ENCODE measurements at regions not wholly inside any gene's neighbourhood (a gene's known extent, or its start where the extent isn't known, plus 50 kb on each side); places are given as distances from the start of the nearest gene placed in this dataset.

DNA sequence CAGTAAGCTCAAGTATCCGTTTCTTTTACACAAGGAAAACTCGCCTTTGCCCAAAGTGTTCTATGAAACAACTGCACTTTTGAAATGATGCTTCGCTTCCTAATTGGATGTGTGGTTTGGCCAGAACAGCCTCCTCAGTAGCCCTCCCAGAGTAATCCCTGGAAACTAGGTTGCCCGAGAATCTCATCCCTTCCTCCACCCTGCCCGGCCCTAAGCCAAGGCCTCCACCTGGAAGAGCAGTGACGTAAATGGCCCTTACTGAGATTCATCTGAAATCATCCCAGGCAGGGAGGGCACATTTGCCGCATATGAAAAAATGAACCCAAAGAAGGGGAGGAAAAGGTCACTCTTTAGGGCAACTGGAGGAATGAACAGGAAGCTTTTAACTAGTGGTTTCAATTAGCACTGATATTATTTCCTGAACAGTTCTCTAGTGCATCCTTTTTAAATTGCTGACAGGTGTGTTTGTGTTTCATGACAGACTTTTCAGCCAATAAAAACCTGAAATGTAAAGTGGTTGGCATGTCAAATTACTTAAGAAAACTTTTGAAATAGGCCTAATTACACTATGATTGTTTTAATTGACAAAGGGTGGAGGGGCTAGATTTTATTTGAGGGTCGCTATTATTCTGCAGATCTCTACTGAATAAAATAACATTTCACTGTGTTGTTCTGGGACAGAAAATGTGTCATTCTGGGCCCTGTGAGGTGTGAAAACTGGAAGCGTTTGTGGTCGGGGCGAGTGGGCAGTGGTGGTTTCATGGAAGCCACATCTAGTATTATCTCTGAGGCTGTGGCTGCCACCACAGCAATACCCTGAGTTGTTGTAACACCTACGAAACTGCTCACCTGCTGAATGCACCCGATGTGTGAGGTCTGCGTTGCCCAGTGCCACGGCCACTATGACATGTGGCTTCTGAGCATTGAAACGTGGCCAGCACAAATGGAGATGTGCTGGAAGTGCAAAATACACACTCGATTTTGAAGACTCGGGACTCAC is 112.1 kb downstream of the ZIC5 start:
- peak; percentile 74 for DNase-seq

DNA sequence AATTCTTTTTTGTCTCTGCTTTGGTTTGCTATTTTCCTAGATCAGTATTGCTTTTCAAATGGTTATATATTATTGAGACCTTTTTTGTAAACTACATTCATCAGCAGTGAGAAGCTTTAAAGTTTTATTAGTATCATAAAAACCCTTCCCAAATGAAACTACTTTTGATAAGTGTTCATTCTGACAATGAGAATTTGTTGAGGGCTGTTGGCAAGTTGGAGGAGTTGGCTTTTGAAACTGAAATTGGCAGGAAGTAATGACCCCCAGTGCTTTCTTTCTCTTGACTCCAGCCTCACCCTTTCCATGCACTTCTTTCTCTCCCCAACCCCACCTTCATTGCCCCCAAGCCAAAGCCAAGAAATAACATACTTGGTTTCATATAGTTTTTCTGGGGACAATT is 113.8 kb downstream of the ZIC5 start:
- DNase-seq, result no peak

DNA sequence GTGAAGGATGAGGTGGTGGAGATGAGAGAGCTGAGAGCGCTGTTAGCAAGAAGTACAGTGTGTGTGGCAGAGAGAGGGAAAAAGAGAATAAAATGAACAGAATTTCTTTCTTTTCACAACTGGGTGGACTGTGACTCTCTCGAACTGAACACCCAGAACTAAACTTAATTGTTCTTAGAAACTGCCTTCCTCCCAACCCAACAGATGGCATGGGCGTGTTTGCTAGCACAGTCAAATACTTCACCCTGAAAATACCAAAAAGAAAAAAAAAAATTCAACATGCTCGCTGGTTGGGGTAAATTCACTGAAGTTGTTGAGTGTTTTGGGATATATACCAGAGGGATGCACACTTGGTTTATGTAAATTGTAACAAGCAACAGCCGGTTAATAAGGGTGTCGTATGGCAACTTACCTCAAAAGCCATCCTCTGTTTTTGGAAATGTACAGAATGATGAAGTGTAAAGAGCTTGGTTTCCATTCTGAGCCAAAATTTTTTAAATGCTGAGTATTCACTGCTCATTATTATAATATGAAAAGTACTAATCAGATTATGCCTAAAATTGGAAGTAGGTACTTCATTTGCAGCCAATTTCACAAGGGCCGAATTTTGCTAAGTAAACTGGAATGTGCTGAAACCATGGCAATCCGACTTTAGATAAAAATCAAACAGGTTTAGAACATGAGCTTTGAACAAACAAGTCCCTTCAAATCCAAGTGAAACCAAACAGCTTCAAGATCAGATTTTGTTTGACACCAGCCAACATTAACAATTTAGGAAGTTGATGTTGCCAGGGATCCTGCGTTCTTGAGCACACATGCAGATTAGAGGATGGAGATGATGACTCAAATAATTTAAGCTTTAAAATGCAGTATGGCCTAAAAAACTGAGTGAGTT is 115.8 kb downstream of the ZIC5 start:
- DNase-seq, result no peak

DNA sequence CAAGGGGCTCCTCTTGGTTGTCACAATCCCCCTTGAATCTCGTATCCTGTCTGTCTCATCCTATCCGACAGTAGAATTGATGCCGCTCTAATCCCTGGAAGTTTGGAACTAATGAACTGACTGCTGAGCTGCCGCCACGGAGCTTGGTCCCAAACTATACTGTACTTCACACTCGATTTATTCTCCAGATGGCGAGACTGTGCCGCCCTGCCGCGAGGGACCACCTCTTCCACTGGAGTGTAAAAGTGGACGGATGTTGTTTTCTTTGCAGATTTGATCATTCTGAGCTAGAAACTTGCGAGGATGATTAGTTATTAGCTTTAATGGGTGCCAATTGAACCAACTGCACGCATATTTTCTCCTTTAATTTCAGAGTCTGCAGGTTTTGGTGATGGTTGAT is 117.2 kb downstream of the ZIC5 start:
- DNase-seq, result no peak

DNA sequence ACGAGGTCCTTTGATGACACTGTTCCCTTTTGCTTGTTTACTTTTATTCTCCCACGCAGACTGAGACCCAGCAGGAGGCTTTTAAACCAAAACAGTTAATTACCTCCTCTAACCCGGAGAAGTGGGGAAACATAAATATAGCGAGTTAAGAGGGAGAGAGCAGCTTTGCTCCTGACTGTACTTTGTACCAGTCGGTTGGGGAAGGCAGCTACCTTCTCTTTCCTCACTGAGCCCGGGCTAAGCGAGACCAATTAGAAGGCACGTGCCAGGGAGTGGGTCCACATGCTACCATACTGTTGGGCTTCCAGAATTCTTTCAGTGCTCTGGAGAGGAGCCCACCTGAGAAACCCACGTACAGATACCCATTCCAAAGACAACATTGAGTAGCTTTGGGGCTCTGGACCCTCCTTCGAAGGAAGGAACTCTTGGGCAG is 124.2 kb downstream of the ZIC5 start:
- DNase-seq, result no peak

DNA sequence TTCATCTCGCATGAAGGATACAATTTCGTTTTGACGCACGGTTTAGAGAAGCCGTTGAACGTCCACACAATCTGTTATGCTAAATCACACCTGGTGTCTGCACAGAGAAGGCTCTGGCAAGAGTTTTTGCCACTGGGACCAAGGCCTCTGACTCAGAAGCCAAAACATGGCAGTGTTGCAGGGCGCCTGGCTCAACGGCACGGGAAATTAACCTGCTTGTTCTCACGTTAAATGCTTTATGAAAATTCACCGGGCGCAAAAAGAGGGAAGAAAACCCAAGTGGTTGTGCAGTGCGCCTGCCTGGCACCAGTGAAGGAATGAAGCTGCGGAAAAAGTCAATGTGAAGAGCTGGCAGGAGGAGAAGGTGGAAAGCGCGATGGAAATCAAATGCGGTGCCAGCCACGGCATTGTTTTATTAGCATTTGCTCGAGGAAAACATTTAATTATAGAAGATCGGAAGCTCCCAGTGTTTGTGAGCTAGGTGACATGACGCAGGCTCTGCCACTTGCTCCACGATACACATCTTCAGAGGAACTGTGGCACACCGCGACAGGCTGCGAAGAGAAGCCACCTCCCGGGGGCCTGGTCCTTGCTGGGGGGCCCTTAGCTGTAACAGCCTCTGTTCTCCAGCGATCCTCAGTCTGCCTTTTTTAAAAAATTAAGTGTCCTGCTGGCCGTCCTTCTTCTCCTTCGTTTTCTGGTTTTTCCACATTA is 126.2 kb downstream of the ZIC5 start:
- no peak for DNase-seq

DNA sequence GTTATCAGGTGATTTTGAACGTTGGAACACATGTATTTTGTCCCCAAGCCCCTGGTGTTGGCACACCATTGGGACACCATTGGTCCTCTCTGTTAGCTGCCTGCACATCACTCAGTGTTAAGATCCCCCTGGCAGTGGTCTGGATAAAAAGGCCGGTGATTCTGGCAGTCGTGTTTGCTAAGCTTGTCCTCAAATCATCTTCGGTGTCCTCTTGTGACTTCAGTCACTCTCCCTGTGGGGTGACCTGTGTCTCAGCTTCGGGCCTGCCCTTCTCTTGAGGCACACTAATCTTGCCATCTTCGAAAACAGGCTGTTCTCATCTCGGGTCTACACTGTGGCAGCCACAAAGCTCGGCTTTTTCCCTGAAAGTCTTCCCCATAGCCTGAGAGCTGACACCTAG is 127.1 kb downstream of the ZIC5 start:
- DNase-seq, result no peak

DNA sequence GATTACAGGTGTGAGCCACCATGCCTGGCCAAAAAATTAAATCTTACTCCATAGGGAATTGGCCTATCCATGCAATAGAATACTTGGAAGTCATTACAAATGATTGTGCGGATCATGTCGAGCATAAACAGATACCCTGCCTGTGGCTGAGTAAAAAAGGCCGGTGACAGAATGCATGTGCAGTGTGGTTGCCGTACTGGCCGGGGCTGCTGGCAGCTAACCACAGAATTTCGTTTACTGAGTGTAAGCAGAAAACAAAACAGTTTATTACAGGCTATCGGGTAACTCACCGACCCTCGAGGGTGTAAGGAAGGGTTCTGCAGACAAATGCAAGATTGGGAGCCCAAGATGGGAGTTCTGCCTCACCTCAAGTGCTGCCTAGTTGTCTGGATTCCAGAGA is 127.7 kb downstream of the ZIC5 start:
- DNase-seq, result no peak

DNA sequence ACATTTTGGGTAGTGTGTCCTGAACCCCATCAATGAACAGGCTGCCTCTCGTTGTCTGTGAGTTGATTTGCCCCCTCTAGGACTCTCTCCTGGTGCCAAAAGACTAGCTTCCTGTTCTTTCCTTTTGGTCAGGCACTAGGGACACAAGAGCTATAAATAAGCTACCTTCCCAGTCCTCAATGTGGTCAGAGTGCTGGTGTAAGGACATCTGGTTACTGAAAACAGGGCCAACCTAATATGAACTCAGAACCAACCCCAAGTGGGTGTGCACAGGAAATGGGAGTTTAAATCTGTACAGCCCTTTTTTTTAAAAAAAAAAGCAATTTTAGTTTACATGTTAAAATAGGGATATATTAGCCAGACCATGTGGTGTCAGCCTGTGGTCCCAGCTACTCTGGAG is 129.2 kb downstream of the ZIC5 start:
- no peak for DNase-seq

DNA sequence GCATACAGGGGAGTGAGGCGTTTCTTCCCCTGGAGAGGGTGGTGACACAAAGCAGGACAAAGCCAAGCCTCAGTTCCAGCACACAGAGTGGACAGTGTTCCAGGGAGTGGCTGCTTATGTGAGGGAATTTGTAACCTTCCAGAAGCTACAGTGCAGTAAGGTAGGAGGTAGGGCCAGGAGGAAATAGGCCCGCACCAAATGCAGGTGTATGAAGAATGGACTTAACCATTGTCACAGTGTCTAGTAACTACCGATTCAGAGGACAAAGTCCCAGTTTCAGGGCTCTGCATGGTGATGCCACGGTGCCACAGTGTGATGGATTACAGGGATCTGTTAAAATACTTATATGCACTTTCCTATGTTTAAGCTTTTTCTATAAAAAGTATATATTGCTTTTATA is 135.3 kb downstream of the ZIC5 start:
- no peak for DNase-seq

DNA sequence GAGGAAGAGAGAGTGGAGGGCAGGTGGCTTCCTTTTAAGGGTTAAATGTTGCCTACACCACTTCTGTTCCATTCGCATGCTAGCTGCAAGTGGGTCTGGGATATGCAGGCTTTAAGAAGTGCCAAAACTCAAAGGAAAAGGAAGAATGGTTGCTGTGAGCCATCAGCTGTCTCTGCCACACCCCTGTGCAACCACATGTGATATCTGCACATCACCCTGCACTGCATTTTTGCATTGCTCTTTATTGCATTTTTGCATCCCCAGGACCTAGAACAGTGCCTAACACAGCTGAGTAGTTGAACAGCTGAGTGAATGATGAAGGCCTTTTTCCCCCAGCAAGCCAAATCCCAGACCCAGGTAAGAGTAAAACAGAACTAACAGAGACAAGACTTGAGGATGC is 136.1 kb downstream of the ZIC5 start:
- no peak for DNase-seq

DNA sequence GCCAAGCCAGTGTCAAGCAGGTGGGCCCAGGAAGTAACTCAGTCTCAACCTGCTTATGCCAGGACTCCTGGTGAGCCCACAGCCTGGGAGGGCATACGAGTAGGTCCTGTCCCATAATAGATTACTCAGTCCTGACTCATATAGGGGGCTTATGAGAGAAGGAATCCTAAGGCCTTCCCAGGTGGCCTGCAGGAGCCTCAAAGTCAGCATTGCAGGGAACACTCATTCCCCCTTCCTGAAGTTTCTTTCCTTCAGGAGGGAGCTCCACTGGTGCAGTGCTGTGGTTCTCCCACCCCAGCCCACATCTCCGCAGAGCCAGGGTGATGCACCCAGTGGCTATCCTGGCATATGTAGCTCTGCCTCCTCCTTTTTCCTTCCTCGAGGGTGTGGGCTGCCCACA is 137.3 kb downstream of the ZIC5 start:
- no peak for DNase-seq

DNA sequence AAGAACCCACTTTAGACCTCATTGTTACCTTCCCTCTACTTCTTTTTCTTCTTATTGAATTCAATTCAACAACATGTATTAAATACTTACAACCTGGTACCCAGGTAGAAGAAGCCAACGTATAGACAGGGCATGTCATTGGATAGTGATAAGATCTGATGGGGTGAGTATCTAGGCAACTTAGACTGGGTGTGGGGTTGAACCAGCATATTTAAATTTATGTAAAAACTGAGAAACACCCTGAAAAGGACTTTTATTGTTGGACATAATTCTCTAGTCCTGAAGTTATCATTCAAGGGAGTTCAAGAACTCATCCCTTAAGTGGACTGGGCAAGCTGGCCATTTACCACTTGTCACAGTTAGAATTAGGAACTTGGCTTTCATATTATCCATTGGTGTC is 139.2 kb downstream of the ZIC5 start:
- no peak for DNase-seq

DNA sequence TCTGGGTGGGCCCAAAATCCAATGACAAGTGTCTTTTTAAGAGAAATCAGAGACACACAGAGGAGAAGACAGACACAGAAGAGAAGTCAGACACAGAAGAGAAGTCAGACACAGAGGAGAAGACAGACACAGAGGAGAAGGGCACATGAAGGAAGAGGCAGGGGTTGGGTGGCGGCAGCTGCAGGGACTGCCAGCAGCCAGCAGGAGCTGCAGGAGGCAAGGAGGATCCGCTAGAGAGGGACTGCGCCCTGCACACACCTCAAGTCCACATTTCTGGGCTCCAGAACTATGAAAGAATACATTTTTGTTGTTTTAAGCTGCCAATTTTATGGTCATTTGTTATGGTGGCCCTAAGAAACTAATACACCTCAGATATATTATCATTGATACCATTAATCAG is 140.6 kb downstream of the ZIC5 start:
- no peak for DNase-seq

DNA sequence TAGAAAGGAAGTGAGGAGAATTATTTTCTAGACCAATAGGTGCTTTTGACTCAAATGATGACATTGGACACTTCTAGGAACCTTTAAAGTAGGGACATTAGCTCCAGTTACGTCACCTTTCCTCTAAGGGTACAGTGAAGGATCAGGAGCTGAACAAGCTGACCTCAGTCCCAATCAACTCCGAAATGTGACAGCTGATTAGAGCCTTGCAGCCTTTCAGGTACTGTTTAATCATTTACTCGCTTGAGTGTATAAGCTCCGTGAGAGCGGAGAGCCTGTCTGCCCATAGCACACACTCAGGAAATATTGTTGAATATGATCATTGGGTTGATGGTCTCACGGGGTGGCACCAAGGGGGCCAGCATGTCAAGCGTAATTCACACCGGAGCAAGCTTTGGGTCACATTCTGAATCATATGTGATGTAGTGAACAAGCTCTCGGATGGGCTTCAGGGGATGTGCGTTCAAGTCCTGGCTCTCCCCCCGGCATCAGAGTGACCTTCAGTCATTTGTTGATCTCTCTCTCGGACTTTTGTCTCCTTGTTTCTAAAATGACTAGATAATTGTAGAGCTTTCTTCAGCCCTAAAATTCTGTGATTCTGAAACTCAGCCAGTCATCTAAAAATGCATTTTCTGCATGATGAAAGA is 141.9 kb downstream of the ZIC5 start:
- no peak for DNase-seq

DNA sequence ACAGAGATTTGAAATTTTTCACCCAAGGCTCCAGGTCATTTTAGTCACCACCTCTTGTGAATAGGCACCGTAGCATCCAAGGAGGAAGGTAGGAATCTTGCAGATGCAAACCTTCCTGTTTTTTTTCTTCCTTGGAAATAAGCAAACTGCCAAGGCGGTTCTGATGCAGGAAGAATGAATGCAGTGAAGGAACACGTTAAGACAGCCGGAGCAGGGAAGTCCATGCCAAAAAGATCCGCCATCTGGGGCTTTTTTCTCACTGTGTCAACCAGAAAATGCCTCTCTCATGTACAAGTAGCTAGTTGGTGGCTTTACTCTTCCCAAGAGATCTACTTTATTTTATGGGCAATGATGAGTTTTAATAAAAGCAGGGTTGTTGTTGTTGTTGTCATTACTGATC is 142.4 kb downstream of the ZIC5 start:
- DNase-seq, result no peak

DNA sequence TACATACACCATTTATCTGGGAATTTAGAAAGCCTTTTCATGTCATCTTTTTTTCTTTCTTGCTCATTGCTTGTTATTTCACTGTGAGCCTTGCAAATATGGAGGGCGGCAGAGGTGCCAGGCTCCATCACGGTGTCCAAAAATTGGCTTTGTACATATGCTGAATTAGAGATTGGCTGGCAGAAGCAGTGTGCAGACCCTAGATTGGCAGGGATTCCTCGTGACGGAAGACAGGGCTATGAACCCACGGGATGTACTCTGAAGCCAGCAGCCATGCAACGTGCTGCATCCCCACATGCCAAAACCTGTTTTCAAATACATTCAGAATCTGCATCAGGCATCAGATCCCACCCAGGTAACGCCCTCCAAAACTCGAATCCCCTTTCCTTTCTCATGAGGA is 142.8 kb downstream of the ZIC5 start:
- no peak for DNase-seq

DNA sequence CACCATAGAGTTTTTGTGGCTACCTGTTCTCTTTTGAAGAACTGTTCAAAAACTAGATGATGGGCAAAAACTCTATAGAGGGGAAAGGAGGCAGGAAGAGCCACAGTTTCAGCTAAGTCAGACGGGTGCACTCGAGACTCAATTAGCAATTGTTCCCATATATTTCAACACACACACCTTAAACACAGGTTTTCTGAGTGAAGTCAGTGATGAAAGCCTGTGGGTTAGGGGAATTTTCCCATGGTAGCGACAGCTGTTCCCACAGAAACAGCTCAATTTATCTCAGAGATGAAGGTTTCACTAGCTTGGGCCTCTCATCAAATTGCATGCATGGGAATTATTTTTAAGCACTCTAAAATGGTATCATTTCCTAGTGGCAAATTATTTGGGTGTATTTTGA is 143.4 kb downstream of the ZIC5 start:
- DNase-seq, result no peak

DNA sequence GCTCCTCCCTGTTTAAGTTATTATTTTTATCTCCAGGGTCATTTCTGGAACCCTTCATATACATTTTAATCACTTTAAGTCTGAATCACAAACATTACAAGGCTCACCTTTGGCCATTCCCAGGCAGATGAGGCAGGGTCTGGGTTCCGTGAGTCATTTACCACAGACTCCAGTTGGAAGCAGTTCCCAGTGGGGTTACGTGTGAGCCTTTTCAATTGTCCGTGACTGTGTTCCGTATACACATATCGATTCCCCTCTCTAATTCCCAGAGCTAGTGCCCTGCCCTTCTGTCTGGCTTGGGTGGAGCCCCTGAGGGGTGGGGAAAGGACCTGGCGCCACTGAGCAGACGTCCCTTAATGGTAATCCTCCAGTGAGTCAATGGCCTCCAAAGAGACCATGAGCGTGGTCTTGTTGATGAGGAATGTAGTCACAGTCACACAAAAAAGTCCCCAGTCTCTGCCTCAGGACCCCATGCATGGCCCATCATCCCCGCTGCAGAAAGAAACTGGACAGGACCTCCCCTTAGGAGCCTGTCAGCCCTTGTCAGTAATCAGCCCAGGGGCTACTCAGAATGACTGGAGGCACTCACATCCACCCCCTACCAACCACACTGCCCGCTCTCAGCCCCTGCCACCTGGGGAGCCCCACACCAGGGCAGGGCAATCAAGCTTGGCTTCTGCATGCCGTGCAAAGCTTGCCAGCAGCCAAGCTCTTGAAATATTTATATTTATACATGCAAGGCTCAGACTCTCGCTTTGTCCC is 144.4 kb downstream of the ZIC5 start:
- no peak for DNase-seq

DNA sequence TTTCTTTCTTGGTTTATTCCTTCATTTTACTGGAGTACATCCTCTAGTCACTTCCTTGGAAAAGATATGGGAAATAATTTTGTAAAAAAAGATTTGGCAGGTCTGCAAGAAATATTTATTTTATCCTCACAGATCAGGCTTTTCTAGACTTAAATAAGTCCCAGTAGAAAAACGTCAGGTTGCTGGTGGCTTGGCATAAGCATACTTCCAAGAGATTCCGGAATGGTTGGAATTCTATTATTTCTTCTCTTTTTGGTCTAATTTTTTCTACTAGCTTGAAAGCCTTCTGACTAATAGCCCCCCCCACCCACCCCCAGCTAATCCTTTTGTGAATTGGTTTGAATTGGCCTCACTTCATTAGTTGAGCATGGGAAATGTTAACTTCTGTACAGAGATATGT is 147.6 kb downstream of the ZIC5 start:
- no peak for DNase-seq

DNA sequence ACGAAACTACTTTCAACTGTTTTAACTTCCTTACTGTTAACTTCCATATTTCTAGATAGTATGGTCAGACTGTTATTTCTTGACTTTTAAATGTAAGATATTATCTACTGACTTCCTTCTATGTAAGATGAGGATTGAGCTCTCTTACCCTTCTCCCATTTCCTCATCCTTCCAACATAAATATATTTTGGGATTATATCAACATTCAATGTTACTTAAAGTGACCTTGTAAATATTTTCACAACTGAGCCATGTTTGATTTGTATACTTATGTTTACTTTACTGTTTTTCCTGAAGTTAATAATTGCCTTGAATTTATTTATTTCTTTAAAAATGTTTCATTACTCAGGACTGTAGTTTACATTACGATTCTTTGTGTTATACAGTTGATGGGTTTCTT is 148.7 kb downstream of the ZIC5 start:
- DNase-seq, result no peak

DNA sequence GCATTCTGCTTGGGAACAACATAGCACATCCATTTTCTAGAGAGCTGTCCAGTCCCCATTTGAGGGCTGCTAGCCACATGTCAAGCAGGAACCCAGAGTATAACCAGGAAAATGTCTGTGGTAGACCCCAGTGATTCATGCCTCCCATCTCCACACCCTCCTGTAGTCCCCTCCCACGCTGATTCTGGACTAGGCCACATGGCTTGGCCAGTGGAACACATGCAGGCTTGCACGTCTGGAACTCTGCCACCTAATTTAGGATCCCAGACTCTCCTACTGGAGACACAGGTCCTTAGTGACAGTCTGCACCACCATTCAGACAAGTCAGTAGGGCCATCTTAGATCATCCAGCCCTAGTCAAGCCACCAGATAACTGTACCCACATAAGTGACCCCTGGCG is 149.8 kb downstream of the ZIC5 start:
- DNase-seq, result no peak
